Breast epithelium (tissue), 4 donors: ENCODE measurements at regions not wholly inside any gene's neighbourhood (a gene's known extent, or its start where the extent isn't known, plus 50 kb on each side); places are given as distances from the start of the nearest gene placed in this dataset.

Experiments used
- DNase-seq, 2 donors: peaks; one replicate each; pipeline ENCODE4 v3.0.0-alpha.2; 2019; ENCODE audit warnings: low spot score in 2 of 2
- H3K27ac ChIP-seq, 2 donors: fragments of 200-600 bp; sonication (generic) in 1 of 2; one replicate each; pipeline ENCODE4 v1.5.1; 2016 to 2019; ENCODE audit warnings: mild to moderate bottlenecking in 1 of 2
- H3K27me3 ChIP-seq, 2 donors: fragments of 200-600 bp; sonication (generic) in 1 of 2; one replicate each; pipeline versions ENCODE4 v1.5.1 to v1.6.0; 2017 to 2019; ENCODE audit warnings: control low read depth in 1 of 2, mild to moderate bottlenecking in 1 of 2
- H3K36me3 ChIP-seq: fragments of 200-600 bp; one replicate; pipeline ENCODE4 v1.5.1; 2019
- H3K4me1 ChIP-seq, 2 donors: fragments of 200-600 bp; sonication (generic); one replicate each; pipeline ENCODE4 v1.5.1; 2016 to 2019; ENCODE audit warnings: control low read depth in 1 of 2
- H3K4me3 ChIP-seq, 3 donors: fragments of 200-600 bp; sonication (generic); 1 replicate in 2 of 3; 2 replicates in 1 of 3; pipeline ENCODE4 v1.5.1; 2016 to 2019; ENCODE audit warnings: mild to moderate bottlenecking in 3 of 3, moderate library complexity in 2 of 3
- H3K9me3 ChIP-seq, 2 donors: fragments of 200-600 bp; sonication (generic) in 1 of 2; one replicate each; pipeline ENCODE4 v1.5.1; 2016 to 2019; ENCODE audit warnings: control low read depth in 1 of 2
- CTCF ChIP-seq, 3 donors: fragments of 450-650 bp; IDR thresholded peaks; one replicate each; pipeline ENCODE4 v1.5.1; 2016 to 2017; ENCODE audit warnings: antibody characterized with exemption in 3 of 3, mild to moderate bottlenecking in 3 of 3, moderate library complexity in 3 of 3
- POLR2A ChIP-seq: fragments of 450-650 bp; IDR thresholded peaks from one replicate; pipeline ENCODE4 v1.6.1; 2016; ENCODE audit warnings: antibody characterized with exemption, mild to moderate bottlenecking, moderate library complexity
- POLR2AphosphoS5 ChIP-seq, 3 donors: sonication (generic); formaldehyde crosslinking; IDR thresholded peaks; one replicate each; pipeline ENCODE4 v1.6.1; 2017; ENCODE audit warnings: antibody characterized with exemption in 3 of 3
- intact Hi-C: fragments of 100-400 bp; cut with DNase I; formaldehyde crosslinking; loops from one replicate; pipeline ENCODE4 v1.15.1; 2023; ENCODE audit warnings: low total_unique reads

- DNase-seq = no peak
- H3K9me3 ChIP-seq = no peaks in the 10 kb centered on the region
- no peak overlapping the region for H3K27ac ChIP-seq
- no peaks in the 10 kb centered on the region for H3K36me3 ChIP-seq
- H3K4me1 ChIP-seq = no peaks in the 10 kb centered on the region
- no peaks in the 10 kb centered on the region for H3K27me3 ChIP-seq
- no peak overlapping the region for H3K4me3 ChIP-seq
- intact Hi-C loops = no loop called here
- TF ChIP-seq POLR2A (no peak), CTCF (IDR thresholded peaks at IDR 0.05) (no peak), POLR2AphosphoS5 (IDR thresholded peaks at IDR 0.05) (no peak)
These were observed 106.7 kb upstream of the GGTLC1 start for GRCh38 chr20:24095303-24095702.

GRCh38 chr20:24089576-24089975 lies 101.0 kb upstream of the GGTLC1 start:
- no peaks in the 10 kb centered on the region for H3K36me3 ChIP-seq
- H3K27ac ChIP-seq = no peak overlapping the region
- no peak for TF ChIP-seq POLR2AphosphoS5 (IDR thresholded peaks at IDR 0.05)
- TF ChIP-seq CTCF (IDR thresholded peaks at IDR 0.05) = no peak
- no peak for TF ChIP-seq POLR2A

GRCh38 chr20:24086121-24086520 lies 97.5 kb upstream of the GGTLC1 start:
- Histone ChIP-seq H3K4me1 (no peaks in the 10 kb centered on the region), H3K27ac (no peak overlapping the region), H3K4me3 (no peak overlapping the region), H3K36me3 (no peaks in the 10 kb centered on the region), H3K9me3 (no peaks in the 10 kb centered on the region), H3K27me3 (no peaks in the 10 kb centered on the region)
- no peak for DNase-seq
- intact Hi-C loops = no loop called here
- no peak for TF ChIP-seq POLR2AphosphoS5 (IDR thresholded peaks at IDR 0.05)
- no peak for TF ChIP-seq POLR2A
- TF ChIP-seq CTCF (IDR thresholded peaks at IDR 0.05) = no peak

More at GRCh38 chr20:24089576-24089975, 101.0 kb upstream of the GGTLC1 start:
- DNase-seq = no peak
- Histone ChIP-seq H3K9me3 (no peaks in the 10 kb centered on the region), H3K27me3 (no peaks in the 10 kb centered on the region), H3K4me1 (no peaks in the 10 kb centered on the region), H3K4me3 (no peak overlapping the region)
- intact Hi-C loops = no loop called here

GRCh38 chr20:24084281-24084680 lies 95.7 kb upstream of the GGTLC1 start:
- Histone ChIP-seq H3K27me3 (no peaks in the 10 kb centered on the region), H3K9me3 (no peaks in the 10 kb centered on the region), H3K27ac (no peak overlapping the region), H3K4me1 (no peaks in the 10 kb centered on the region), H3K36me3 (no peaks in the 10 kb centered on the region), H3K4me3 (no peak overlapping the region)
- DNase-seq = no peak
- intact Hi-C loops = no loop called here
- no peak for TF ChIP-seq POLR2AphosphoS5 (IDR thresholded peaks at IDR 0.05)
- TF ChIP-seq POLR2A = no peak
- TF ChIP-seq CTCF (IDR thresholded peaks at IDR 0.05) = no peak

GRCh38 chr20:24081077-24081476 lies 92.5 kb upstream of the GGTLC1 start:
- H3K27me3 ChIP-seq = no peaks in the 10 kb centered on the region
- no peak overlapping the region for H3K4me3 ChIP-seq
- H3K9me3 ChIP-seq = no peaks in the 10 kb centered on the region
- DNase-seq = no peak
- no peaks in the 10 kb centered on the region for H3K36me3 ChIP-seq
- no peaks in the 10 kb centered on the region for H3K4me1 ChIP-seq
- intact Hi-C loops = no loop called here
- TF ChIP-seq POLR2A (no peak), POLR2AphosphoS5 (IDR thresholded peaks at IDR 0.05) (no peak), CTCF (IDR thresholded peaks at IDR 0.05) (no peak)
- no peak overlapping the region for H3K27ac ChIP-seq
